Heart left ventricle (tissue), 13 donors: ENCODE measurements at regions not wholly inside any gene's neighbourhood (a gene's known extent, or its start where the extent isn't known, plus 50 kb on each side); places are given as distances from the start of the nearest gene placed in this dataset.

Experiments
- CTCF ChIP-seq, 12 donors: fragments of 200-600 bp; sonication (generic) in 4 of 12; IDR thresholded peaks; one replicate each; pipeline versions ENCODE4 v1.5.0 to v1.8.0; 2018 to 2022; ENCODE audit warnings: antibody characterized with exemption in 12 of 12, mild to moderate bottlenecking in 5 of 12
- POLR2A ChIP-seq, 2 donors: fragments of 450-650 bp; IDR thresholded peaks; one replicate each; pipeline ENCODE4 v1.6.1; 2017; ENCODE audit warnings: antibody characterized with exemption in 2 of 2, mild to moderate bottlenecking in 2 of 2, moderate library complexity in 2 of 2
- donor health status: ischemic (EF 13 %, LVEDD 7.1; RV severe dilation, severe dysfunction).
- donor health status: DM: no; HTN: yes; CAD: no.
- donor health status: DM: no; HTN: no; CAD: no.
- donor health status: ischemic (EF 25% LVEDD 6.9; RV normal size, moderate dysfunction).
- donor health status: ischemic (EF 25% LVEDD 5.7; RV mildly dilated, moderate dysfunction).
- donor health status: ischemic (EF 35%, LVEDD 5.7; RV mildly dilated, moderate dysfunction).
- donor health status: nonischemic (EF 11% LVEDD 7.7; RV severe dilation, severe dysfunction).
- donor health status: DM: yes; HTN: yes; CAD: no.
- donor health status: PGD.
- donor health status: ischemic (EF 29% LVEDD 5.4; RV normal size, mild dysfunction).
- donor health status: nonischemic (EF 23%, LVEDD 6.1; RV moderate dilation, normal function).

DNA sequence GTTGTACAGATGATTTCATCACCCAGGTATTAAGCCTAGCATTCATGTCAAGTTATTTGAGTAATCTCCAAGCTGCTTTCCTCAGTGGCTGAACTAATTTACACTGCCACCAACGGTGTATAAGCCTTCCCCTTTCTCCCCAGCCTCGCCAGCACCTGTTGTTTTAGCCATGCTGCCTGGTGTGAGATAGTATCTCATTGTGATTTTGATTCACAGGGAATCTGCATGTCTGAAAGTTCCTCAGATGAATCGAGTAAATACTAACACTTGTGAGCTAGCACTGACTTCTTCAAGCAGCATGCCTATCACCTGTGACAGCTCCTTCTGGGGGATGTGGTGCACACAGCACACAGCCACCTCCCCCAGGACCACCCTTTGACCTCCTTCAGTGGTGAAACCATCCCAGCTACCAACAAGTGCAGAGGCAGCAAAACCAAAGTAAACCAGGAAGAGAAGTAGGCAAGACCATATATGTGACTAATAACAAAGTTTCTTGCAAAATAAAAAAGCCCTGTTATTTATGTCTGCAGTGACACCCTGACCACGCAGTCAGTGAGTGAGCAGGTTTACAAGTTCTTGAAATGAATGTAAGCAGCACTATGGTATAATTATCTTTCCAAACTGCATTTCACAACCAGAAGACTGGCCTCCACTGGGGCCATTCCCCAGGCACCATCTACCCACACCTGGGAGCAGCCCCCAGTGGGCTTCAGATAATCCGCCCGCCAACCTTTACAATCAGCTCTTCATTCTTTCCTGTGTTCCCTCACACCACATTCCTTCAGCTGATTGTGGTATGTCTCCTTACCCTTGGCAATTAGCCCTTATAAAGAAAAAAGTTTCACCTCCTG, 173.8 kb downstream of the ETS2 start:
- TF ChIP-seq CTCF (IDR thresholded peaks at IDR 0.05), result no peak
- no peak for TF ChIP-seq POLR2A (IDR thresholded peaks at IDR 0.05)
